ENCODE measurements at regions not wholly inside any gene's neighbourhood (a gene's known extent, or its start where the extent isn't known, plus 50 kb on each side); places are given as distances from the start of the nearest gene placed in this dataset.

DNA sequence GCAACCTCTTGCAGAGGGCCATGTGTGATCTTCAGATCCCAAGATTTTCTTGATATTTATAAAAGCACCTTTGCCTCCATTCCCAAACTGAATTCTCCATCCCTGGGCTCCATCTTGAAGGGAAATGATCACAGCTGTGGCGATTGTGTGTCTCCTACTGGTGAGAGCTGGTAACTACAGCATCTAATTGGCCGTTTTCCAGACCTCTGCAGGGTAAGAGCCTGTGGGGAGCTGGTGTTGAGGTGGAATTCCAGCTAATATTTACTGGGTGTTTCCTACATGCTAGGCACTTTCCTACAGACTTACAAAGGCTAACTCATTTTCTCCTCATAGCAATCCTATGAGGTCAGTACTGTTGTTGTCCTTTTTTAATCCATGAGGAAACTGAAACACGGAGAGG, 59.2 kb upstream of the FNDC1 start (continued):
- TF ChIP-seq, protein P1, sequence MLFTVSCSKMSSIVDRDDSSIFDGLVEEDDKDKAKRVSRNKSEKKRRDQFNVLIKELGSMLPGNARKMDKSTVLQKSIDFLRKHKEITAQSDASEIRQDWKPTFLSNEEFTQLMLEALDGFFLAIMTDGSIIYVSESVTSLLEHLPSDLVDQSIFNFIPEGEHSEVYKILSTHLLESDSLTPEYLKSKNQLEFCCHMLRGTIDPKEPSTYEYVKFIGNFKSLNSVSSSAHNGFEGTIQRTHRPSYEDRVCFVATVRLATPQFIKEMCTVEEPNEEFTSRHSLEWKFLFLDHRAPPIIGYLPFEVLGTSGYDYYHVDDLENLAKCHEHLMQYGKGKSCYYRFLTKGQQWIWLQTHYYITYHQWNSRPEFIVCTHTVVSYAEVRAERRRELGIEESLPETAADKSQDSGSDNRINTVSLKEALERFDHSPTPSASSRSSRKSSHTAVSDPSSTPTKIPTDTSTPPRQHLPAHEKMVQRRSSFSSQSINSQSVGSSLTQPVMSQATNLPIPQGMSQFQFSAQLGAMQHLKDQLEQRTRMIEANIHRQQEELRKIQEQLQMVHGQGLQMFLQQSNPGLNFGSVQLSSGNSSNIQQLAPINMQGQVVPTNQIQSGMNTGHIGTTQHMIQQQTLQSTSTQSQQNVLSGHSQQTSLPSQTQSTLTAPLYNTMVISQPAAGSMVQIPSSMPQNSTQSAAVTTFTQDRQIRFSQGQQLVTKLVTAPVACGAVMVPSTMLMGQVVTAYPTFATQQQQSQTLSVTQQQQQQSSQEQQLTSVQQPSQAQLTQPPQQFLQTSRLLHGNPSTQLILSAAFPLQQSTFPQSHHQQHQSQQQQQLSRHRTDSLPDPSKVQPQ (CRISPR knock-in tag; IDR thresholded peaks at IDR 0.05; ENCODE audit: borderline replicate concordance) = no peak
- TF ChIP-seq, protein P2, sequence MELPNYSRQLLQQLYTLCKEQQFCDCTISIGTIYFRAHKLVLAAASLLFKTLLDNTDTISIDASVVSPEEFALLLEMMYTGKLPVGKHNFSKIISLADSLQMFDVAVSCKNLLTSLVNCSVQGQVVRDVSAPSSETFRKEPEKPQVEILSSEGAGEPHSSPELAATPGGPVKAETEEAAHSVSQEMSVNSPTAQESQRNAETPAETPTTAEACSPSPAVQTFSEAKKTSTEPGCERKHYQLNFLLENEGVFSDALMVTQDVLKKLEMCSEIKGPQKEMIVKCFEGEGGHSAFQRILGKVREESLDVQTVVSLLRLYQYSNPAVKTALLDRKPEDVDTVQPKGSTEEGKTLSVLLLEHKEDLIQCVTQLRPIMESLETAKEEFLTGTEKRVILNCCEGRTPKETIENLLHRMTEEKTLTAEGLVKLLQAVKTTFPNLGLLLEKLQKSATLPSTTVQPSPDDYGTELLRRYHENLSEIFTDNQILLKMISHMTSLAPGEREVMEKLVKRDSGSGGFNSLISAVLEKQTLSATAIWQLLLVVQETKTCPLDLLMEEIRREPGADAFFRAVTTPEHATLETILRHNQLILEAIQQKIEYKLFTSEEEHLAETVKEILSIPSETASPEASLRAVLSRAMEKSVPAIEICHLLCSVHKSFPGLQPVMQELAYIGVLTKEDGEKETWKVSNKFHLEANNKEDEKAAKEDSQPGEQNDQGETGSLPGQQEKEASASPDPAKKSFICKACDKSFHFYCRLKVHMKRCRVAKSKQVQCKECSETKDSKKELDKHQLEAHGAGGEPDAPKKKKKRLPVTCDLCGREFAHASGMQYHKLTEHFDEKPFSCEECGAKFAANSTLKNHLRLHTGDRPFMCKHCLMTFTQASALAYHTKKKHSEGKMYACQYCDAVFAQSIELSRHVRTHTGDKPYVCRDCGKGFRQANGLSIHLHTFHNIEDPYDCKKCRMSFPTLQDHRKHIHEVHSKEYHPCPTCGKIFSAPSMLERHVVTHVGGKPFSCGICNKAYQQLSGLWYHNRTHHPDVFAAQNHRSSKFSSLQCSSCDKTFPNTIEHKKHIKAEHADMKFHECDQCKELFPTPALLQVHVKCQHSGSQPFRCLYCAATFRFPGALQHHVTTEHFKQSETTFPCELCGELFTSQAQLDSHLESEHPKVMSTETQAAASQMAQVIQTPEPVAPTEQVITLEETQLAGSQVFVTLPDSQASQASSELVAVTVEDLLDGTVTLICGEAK (IDR thresholded peaks at IDR 0.05) = no peak
- TF ChIP-seq, protein P2 (CRISPR knock-in tag; IDR thresholded peaks at IDR 0.05) = no peak
- TF ChIP-seq NFIC (IDR thresholded peaks at IDR 0.05) = peak; percentile 93
- no peak for TF ChIP-seq SAP30 (IDR thresholded peaks at IDR 0.05; ENCODE audit: borderline replicate concordance, insufficient read depth, low read depth, low read length, poor library complexity, severe bottlenecking)
- no peak for TF ChIP-seq ETS2 (tag; IDR thresholded peaks at IDR 0.05; ENCODE audit: borderline replicate concordance, poor library complexity, severe bottlenecking)
- TF ChIP-seq, protein P3, sequence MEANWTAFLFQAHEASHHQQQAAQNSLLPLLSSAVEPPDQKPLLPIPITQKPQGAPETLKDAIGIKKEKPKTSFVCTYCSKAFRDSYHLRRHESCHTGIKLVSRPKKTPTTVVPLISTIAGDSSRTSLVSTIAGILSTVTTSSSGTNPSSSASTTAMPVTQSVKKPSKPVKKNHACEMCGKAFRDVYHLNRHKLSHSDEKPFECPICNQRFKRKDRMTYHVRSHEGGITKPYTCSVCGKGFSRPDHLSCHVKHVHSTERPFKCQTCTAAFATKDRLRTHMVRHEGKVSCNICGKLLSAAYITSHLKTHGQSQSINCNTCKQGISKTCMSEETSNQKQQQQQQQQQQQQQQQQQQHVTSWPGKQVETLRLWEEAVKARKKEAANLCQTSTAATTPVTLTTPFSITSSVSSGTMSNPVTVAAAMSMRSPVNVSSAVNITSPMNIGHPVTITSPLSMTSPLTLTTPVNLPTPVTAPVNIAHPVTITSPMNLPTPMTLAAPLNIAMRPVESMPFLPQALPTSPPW (CRISPR knock-in tag; IDR thresholded peaks at IDR 0.05) = no peak
- peak; percentile 59; the same call in 1 of the 2 replicates for TF ChIP-seq KLF16 (IDR thresholded peaks at IDR 0.05)
- TF ChIP-seq, protein P4, sequence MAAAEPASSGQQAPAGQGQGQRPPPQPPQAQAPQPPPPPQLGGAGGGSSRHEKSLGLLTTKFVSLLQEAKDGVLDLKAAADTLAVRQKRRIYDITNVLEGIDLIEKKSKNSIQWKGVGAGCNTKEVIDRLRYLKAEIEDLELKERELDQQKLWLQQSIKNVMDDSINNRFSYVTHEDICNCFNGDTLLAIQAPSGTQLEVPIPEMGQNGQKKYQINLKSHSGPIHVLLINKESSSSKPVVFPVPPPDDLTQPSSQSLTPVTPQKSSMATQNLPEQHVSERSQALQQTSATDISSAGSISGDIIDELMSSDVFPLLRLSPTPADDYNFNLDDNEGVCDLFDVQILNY (CRISPR knock-in tag; IDR thresholded peaks at IDR 0.05) = no peak
- TF ChIP-seq BRF1 (IDR thresholded peaks at IDR 0.05; ENCODE audit: borderline replicate concordance, extremely low read depth, insufficient read length) = no peak
- TF ChIP-seq, protein P5, sequence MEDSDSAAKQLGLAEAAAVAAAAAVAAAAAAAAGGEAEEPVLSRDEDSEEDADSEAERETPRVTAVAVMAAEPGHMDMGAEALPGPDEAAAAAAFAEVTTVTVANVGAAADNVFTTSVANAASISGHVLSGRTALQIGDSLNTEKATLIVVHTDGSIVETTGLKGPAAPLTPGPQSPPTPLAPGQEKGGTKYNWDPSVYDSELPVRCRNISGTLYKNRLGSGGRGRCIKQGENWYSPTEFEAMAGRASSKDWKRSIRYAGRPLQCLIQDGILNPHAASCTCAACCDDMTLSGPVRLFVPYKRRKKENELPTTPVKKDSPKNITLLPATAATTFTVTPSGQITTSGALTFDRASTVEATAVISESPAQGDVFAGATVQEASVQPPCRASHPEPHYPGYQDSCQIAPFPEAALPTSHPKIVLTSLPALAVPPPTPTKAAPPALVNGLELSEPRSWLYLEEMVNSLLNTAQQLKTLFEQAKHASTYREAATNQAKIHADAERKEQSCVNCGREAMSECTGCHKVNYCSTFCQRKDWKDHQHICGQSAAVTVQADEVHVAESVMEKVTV (CRISPR knock-in tag; IDR thresholded peaks at IDR 0.05) = 0 out of 2 replicates have a peak, but pooled peaks have one; percentile 49
- TF ChIP-seq TFAM (CRISPR knock-in tag; conservative IDR thresholded peaks at IDR 0.05) = no peak
